ENCODE measurements at regions not wholly inside any gene's neighbourhood (a gene's known extent, or its start where the extent isn't known, plus 50 kb on each side); places are given as distances from the start of the nearest gene placed in this dataset.

- TF ChIP-seq, protein P1, sequence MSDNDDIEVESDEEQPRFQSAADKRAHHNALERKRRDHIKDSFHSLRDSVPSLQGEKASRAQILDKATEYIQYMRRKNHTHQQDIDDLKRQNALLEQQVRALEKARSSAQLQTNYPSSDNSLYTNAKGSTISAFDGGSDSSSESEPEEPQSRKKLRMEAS (IDR thresholded peaks at IDR 0.05; ENCODE audit: low read depth, low read length): no peak
- TF ChIP-seq, protein P2, sequence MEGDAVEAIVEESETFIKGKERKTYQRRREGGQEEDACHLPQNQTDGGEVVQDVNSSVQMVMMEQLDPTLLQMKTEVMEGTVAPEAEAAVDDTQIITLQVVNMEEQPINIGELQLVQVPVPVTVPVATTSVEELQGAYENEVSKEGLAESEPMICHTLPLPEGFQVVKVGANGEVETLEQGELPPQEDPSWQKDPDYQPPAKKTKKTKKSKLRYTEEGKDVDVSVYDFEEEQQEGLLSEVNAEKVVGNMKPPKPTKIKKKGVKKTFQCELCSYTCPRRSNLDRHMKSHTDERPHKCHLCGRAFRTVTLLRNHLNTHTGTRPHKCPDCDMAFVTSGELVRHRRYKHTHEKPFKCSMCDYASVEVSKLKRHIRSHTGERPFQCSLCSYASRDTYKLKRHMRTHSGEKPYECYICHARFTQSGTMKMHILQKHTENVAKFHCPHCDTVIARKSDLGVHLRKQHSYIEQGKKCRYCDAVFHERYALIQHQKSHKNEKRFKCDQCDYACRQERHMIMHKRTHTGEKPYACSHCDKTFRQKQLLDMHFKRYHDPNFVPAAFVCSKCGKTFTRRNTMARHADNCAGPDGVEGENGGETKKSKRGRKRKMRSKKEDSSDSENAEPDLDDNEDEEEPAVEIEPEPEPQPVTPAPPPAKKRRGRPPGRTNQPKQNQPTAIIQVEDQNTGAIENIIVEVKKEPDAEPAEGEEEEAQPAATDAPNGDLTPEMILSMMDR (IDR thresholded peaks at IDR 0.05; ENCODE audit: low read depth, low read length): no peak
- no peak for TF ChIP-seq POLR2A (IDR thresholded peaks at IDR 0.05; ENCODE audit: extremely low read depth, insufficient read length)
These were observed 61.4 kb downstream of the RFPL4B start for GRCh38 chr6:112408522-112408921.

All from NB4 (cell line).